ENCODE measurements at regions not wholly inside any gene's neighbourhood (a gene's known extent, or its start where the extent isn't known, plus 50 kb on each side); places are given as distances from the start of the nearest gene placed in this dataset.
"Not testable (repeated sequence)": the region's sequence is repeated elsewhere in the genome, so short reads cannot be mapped to it uniquely, and the experiment has no call there.

GRCh38 chr1:4207183-4207582 lies 307.1 kb upstream of the C1orf174 start:
- no peak for FAIRE-seq
- no peak for DNase-seq (ENCODE audit: insufficient read length, low spot score)

- DNase-seq (ENCODE audit: insufficient read length, low spot score) (no peak), FAIRE-seq (no peak)
Measured at GRCh38 chr1:4207842-4208692, 308.0 kb upstream of the C1orf174 start.

- DNase-seq (ENCODE audit: insufficient read length, low spot score) (no peak), FAIRE-seq (no peak)
Measured at GRCh38 chr1:4210043-4210442, 310.0 kb upstream of the C1orf174 start.

GRCh38 chr1:4212796-4213195 lies 312.7 kb upstream of the C1orf174 start:
- no peak for FAIRE-seq

GRCh38 chr1:4213366-4213973 lies 313.4 kb upstream of the C1orf174 start:
- no peak for FAIRE-seq
- DNase-seq (ENCODE audit: insufficient read length, low spot score), result no peak

More at GRCh38 chr1:4212796-4213195, 312.7 kb upstream of the C1orf174 start:
- DNase-seq (ENCODE audit: insufficient read length, low spot score), result no peak

- DNase-seq (ENCODE audit: insufficient read length, low spot score) (no peak), FAIRE-seq (no peak)
Measured at GRCh38 chr1:4214826-4215225, 314.8 kb upstream of the C1orf174 start.

GRCh38 chr1:4215391-4215790 lies 315.3 kb upstream of the C1orf174 start:
- DNase-seq (ENCODE audit: insufficient read length, low spot score), result no peak
- FAIRE-seq, result no peak

GRCh38 chr1:4216231-4216630 lies 316.2 kb upstream of the C1orf174 start:
- DNase-seq (ENCODE audit: insufficient read length, low spot score) (no peak), FAIRE-seq (no peak)

- FAIRE-seq (no peak), DNase-seq (ENCODE audit: insufficient read length, low spot score) (no peak)
Measured at GRCh38 chr1:4218619-4219018, 318.5 kb upstream of the C1orf174 start.

- FAIRE-seq, result no peak
- no peak for DNase-seq (ENCODE audit: insufficient read length, low spot score)
Measured at GRCh38 chr1:4219111-4219510, 319.0 kb upstream of the C1orf174 start.

GRCh38 chr1:4219826-4220225 lies 319.8 kb upstream of the C1orf174 start:
- FAIRE-seq (no peak), DNase-seq (ENCODE audit: insufficient read length, low spot score) (no peak)

- DNase-seq (ENCODE audit: insufficient read length, low spot score) (no peak), FAIRE-seq (no peak)
Measured at GRCh38 chr1:4220362-4220761, 320.3 kb upstream of the C1orf174 start.

GRCh38 chr1:4221107-4221506 lies 321.0 kb upstream of the C1orf174 start:
- FAIRE-seq (no peak), DNase-seq (ENCODE audit: insufficient read length, low spot score) (no peak)

- no peak for FAIRE-seq
- DNase-seq (ENCODE audit: insufficient read length, low spot score), result no peak
Measured at GRCh38 chr1:4224684-4225467, 324.8 kb upstream of the C1orf174 start.

GRCh38 chr1:4227986-4228385 lies 327.9 kb upstream of the C1orf174 start:
- FAIRE-seq (no peak), DNase-seq (ENCODE audit: insufficient read length, low spot score) (no peak)

- DNase-seq (ENCODE audit: insufficient read length, low spot score) (no peak), FAIRE-seq (no peak)
Measured at GRCh38 chr1:4253935-4254334, 353.9 kb upstream of the C1orf174 start.

GRCh38 chr1:4256351-4256750 lies 356.3 kb upstream of the C1orf174 start:
- DNase-seq (ENCODE audit: insufficient read length, low spot score) (no peak), FAIRE-seq (no peak)

GRCh38 chr1:4258146-4258777 lies 358.2 kb upstream of the C1orf174 start:
- DNase-seq (ENCODE audit: insufficient read length, low spot score); FAIRE-seq: not testable (repeated sequence)

- FAIRE-seq (no peak), DNase-seq (ENCODE audit: insufficient read length, low spot score) (no peak)
Measured at GRCh38 chr1:4261327-4261726, 361.3 kb upstream of the C1orf174 start.

- DNase-seq (ENCODE audit: insufficient read length, low spot score), result no peak
- FAIRE-seq, result no peak
Measured at GRCh38 chr1:4262665-4263064, 362.6 kb upstream of the C1orf174 start.

GRCh38 chr1:4263699-4264098 lies 363.6 kb upstream of the C1orf174 start:
- DNase-seq (ENCODE audit: insufficient read length, low spot score) (no peak), FAIRE-seq (no peak)

All from GM19239 (cell line).